ENCODE measurements at regions not wholly inside any gene's neighbourhood (a gene's known extent, or its start where the extent isn't known, plus 50 kb on each side); places are given as distances from the start of the nearest gene placed in this dataset.
"Not testable (repeated sequence)": the region's sequence is repeated elsewhere in the genome, so short reads cannot be mapped to it uniquely, and the experiment has no call there.

DNA sequence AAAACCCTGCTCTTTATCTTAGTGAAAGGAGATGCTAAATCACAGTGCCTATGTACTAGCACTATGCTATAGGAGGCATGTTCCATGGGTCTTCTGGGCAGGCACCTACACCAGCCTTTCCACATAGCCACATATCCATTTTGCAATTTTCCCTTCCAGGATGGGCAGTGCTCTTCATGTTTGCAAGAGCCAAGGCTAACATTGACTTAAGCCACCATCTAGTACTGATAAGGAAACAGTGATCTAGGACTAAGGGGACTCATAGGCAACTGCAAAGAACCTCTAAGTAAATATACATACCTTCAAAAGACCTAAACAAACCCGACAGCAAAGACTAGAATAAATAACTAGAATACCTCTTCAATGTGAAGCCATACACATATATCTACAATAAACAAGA lies 919.7 kb upstream of the GYPC start:
- DNase-seq: no peak

DNA sequence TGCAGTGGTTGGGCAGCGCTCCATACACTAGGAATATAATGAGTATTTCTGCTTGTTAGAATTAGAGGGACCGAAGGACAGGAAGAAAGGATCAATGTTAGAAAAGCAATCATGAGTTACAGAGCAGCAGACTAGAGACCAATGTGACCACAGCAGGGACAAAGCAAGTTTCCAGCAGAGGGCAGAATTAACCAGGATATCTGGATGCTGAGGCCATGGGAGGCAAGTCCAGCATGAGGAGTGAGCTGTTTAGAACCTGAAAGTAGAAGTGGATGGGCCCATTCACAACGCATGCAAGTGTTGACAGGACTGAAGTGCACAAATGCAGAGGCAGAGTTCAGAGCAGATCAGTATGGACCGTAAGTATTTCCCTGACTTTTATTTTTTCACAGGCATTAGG lies 910.4 kb upstream of the GYPC start:
- no peak for DNase-seq

DNA sequence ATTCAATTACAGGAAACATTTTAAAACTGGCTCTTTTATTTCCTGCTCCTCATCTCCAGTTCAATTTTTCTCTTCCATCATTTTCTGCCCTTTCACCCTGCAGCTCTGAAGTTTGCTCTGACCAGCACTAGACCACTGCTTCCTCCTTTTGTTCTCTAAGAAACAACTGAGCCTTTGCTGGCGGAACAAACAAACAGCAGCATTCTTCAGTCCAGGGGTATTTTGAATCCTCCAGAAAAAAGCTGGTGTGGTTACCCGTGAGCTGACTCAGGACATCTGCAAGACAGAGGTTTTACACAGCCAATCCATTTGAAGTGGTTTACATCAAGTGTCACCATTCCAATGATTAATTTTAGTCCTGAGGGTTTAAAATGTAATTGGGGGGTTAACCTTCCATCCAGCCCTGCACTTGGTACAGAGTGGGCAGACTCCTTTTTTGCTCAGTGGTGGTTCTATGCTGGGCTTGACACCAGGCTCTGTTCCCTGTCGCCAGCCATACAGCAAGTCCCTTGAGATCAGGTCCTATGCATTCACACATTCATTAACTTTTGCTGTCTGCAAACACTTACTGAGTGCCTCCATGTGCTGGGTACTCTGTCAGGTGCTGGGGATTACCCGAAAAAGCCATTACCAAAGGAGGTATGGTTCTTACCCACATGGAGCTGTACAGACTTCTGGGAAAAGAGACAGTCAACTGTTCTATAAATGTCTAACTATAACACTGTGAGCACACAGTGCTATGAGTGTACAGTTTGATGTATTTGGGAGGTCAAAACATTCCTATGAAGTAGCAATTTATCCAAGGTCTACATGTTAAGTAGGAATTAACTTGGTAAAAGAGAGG lies 909.4 kb upstream of the GYPC start:
- DNase-seq: no peak

DNA sequence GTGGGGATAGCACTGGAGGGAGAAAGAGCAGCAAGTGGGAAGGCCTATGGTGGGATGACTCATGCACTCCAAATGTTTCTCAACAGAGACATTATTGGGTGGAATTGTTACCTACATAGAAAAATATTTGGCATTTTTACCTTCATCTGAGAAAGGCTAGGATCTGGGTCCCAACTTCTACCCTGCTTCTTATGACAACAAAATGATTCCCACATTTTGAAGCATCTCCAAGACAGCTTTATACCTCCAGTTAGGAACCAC lies 908.9 kb upstream of the GYPC start:
- DNase-seq: no peak

DNA sequence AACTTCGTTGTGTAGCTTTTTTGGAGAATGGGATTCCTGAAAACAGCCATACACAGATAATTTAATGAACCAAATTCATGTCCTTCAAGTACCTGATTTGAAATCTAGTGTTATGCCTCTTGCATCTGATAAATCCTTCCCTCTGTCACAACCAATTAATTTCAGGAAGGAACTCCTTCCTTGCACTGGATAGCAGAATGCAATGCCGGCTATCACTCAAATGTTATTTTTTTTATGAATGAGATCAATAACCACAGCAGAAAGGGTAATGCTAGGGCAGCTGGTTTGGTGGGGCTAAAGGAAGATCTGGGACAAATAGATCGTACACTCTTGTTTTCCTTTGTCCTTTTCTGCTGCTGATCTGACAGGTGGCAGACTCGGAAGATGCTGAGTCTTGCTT lies 899.5 kb upstream of the GYPC start:
- DNase-seq: no peak

DNA sequence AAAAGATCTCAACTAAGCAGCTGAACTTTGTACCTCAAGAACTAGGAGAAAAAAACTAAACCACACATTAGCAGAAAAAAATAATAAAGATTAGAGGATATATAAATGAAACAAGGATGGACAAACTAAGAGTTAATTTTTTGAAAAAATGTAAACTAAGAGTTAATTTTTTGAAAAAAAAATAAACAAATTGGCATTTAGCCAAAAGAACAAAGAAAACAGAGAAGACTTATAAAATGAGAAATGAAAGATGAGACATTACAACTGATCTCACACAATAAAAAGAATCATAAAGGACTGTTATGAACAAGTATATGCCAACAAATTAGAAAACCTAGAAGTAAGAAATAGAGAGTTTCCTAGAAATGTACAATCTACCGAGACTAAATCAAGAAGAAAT lies 859.2 kb upstream of the GYPC start:
- no peak for DNase-seq

DNA sequence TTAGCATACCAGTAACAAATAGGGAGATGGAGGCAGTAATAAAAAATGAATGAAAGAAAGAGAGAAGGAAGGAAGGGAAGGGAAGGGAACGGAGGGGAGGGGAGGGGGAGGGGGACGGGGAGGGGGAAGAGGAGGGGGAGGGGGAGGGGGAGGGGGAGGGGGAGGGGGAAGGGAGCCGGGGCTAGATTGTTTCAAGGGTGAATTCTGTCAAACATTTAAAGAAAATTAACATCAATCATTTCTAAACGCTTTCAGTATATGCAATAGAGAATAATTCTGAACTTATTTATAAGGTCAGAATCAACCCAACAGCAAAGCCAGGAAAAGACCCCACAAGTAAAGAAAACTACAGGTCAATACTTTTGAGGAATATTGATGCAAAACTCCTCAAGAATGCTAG lies 858.8 kb upstream of the GYPC start:
- no peak for DNase-seq

DNA sequence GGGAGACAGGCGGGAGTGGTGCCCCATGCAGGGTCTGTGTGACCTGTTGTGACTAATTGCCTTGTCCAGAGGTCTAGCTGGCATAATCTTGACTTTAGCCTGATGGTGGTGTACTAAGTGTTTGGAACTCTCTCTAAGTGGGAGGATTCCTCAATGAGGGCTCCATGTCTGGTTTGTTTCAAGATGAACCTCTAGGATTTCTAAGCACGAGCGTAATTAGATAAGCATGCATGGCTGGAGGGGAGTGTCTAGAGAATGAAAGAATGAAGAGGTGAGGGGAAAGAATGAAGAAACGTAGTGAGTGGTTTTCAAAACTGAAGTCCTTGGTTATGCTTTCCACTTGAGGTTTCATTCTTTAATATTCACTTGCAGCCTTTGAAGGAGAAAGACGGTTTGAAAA lies 833.2 kb upstream of the GYPC start:
- no peak for DNase-seq

DNA sequence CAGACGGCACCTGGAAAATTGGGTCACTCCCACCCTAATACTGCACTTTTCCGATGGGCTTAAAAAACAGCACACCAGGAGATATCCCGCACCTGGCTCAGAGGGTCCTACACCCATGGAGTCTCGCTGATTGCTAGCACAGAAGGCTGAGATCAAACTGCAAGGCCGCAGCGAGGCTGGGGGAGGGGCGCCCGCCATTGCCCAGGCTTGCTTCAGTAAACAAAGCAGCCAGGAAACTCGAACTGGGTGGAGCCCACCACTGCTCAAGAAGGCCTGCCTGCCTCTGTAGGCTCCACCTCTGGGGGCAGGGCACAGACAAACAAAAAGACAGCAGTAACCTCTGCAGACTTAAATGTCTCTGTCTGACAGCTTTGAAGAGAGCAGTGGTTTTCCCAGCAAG lies 830.2 kb upstream of the GYPC start:
- not testable (repeated sequence) for DNase-seq

DNA sequence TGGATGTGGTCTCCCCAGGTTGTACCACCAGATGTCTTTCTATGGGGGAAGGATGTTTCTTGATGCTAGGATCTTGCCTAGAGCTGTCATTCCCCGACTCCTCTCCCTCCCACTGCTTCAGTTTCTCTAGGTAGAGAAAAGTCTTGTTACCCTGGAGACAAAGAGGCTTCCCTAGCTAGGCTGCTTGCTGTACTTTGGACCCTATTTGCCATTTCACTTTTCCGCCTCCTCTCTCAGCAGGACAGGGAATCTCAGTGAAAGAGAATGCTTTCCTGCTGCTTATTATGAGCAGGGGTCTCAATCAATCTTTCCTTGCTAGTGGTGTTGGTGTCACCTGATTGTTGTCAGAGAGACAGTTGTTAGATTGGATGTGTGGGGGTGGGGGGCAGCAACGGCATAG lies 818.8 kb upstream of the GYPC start:
- DNase-seq: no peak

DNA sequence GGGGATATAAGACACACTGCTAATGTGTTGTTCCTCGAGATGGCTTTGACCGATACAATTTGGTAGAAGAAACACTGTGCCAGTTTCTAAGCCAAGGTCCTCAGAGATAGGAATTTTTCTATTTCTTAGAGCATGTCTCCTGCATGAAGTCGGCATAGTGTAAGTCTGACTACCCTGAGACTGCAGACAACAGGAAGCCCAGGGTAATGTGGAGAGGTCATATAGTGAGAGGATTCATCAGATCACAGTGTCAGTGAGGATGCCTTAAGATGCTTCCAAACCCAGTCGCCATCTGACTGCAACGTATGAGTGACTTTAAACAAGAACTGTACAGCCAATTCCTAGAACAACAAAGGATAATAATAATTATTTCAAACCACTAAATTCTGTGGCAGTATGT lies 818.3 kb upstream of the GYPC start:
- DNase-seq: no peak

DNA sequence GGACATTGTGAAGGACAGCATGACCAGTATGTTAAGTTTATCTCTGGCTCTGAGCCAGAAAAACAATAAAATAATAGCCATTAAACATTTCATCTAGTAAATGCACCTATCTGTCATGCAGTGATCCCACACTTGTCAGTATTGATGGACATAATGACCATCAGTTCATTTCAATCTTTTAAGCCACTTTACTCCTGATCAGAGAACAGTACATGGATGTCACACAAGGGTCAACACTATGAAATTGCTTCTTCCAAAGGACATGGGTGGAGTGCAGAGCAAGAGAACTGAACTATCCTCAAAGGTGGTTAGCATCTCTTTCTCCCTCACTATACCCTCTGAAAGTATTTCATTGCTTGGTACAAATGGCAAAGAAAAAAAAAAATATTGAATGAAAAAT lies 816.0 kb upstream of the GYPC start:
- no peak for DNase-seq

DNA sequence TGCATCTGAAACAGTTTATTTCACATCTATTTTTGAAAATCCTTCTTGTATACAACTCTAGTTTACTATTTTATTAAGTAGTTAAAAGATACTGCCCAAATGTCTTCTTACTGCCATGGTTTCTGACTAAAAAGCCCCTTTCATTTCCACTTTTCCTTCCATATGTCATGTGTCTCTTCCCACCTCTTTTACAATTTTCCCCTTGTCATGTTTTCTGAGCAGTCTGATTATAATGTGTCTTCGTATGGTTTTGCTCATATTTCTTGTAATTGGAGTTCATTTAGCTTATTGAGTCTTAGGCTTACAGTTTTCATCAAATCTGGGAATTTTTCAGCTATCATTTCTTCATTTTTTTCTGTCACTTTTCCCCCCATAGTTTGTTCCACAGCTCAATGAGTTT lies 813.9 kb upstream of the GYPC start:
- DNase-seq: no peak

DNA sequence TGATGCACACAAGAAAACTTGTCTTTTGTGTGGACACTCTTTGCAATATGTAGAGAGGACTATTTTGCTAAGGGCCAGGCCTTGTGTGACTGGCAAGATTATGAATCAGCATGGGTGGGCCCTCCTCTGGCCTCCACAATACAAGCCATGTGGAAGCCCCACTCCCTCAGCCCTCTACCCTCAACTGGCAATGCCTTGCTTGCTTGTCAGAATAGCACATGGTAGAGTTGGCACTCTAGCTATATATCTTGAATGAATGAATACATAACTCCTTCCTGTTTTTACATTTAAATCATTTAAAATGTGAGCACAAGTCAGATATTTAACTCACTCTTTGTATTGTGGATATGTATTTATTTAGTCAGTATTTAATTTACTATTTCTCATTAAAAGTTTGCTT lies 805.4 kb upstream of the GYPC start:
- DNase-seq: no peak

DNA sequence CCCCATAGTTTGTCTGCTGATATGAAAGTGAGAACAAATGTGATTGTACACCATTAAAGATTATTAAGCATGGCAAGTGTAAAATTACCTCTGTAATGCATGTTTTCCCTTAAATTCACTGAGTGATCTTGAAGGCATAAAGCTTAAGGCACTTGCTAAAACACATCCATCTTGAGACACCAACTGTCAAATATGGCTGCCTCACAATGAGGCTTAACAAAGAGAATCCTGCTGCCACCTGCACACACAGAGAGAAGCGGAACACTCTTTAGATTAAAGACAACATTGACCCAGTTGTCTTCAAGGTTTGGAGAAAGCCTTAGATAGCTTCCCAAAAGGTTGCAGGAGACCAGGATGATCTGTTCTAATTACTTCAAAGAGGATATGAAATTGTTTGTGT lies 803.6 kb upstream of the GYPC start:
- DNase-seq: no peak

DNA sequence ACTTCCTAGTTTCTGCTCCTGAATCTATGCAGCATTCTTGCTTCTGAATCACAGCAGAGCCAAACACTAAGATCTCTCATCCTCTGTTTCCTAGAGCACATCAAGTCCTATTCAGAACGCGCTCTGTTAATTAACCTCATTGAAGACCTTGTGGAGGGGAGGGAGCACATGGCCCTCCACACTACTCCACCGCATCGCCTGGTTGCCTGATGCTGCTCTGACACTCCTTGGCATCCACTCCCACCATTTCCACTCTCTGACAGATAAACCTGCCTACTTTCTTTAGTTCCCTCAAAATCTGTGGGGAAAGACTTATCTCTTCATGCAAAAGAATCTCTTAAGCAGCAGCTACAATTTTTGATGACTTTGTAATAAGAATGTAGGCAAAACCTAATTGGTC lies 802.3 kb upstream of the GYPC start:
- DNase-seq: no peak

DNA sequence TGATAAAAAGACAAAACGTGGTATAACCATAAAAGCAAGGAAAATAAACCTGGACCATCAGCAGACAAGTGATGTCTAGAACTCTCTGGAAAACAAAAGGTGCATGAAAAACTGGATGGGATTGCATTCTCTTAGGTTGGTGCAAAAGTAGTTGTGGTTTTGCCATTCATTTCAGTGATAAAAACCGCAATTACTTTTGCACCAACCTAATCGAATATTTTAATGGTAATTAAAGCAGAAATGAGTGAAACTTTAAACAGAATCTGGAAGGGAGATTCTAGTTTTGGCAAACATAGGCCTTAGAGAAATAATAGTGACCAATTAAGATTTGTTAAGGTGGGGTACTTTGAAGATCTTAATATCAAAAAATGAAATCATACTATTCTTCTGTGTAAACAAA lies 800.8 kb upstream of the GYPC start:
- DNase-seq: no peak

DNA sequence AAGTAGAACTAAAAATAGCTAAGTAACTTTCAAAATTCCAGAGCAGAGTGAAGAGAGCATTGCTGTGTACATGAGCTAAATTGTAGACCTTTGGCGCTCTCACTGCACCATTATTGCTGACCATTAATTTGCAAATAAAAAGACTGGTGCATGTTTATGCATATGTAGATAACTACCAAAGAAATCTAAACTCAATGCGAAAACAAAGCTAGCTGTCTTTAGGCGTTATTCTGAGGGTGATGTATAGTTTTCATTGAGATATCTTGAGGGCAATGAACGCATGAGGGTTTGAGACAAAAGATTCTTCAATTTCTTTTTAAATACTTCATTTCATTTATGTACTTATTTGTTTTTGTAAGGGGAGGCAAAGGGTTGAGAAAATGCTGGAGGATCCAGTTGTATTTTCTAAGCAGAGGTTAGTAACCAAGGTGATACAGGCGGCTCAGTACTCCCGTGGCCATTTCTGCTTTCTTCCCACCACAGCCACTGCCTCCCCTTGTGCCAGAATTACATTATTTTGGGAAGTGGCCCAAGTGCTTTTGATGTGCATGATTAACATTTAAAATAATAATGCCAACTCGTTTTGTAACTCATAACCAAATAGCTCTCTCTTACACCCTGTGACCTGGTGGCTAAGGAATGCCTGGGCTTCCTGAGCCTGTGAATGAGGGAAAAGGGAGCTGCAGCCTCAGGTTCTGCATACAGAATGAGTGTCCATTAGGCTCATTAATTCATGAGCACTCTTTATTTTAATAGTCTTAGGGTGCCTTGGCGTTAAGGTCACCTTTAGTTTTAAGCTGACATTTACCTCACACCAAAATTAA lies 797.8 kb upstream of the GYPC start:
- no peak for DNase-seq

DNA sequence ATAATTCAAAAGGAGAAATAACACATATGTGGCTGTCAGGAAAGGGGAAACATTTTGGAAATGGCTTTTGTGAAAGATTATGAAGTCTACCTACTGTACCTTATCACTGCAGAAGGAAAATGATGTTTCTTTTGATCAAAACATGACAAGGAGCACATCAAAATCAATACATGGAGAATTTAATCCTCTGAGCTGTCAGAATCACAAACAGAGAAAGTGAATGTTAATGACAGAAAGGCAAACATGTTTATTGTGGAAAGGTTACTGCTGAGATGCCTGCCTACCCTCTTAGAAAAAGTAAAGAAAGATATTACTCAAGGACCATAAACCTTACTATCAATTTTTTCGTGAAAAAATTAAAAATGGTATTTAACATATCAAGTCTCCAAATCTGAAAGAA lies 794.5 kb upstream of the GYPC start:
- no peak for DNase-seq

DNA sequence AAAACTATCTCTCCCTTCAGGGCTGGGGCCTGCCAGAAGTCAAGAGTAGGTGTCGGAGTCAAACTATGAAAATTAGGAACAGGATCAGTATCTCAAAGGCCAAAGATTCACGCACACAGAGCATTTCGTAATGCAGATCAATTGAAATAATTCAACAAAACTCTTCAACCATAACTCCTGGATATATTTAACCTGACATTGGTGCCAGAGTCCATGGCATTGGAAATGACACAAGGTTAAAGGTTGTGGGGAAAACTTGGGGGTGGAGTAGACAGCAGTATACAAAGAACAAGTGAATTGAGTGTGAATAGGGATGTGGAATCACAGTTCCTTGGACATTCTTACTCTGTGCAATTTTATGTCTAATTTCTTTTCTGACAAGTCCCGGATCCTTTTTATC lies 788.0 kb upstream of the GYPC start:
- DNase-seq: no peak

DNA sequence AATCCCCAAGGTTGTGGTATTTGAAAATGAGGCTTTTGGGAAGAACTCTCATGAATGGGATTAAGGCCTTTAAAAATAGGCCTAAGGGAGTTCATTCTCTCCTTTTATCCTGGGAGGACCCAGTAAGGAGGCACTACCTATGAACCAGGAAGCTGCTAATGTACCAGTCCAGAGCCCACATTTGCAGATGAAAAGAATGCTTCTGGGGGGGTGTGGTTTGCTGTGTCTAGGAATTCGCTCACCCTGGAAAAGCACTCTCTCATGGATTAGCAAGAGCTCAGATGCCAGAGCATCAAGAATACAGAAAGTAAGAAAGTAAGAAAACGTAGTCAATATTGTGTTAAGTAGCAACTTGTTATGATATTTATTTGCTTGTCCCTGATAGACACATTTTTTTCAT lies 785.7 kb upstream of the GYPC start:
- DNase-seq: no peak

DNA sequence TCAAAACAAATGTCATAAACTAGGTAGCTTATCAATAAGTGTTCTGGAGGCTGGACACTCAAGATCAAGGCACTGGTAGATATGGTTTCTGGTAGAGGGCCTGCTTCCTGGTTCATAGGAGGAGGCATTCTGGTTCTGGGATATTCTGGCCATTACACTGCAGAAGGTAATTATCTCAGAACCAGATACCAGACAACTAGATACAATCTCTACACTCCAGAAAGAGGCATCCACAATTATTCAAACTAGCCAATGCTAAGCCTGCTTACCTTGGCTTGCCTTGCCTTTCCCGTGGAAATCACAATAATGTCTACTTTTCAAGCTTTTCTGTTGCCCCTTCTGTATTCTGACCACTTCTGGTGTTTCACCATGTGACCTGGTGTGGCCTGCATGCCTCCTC lies 785.2 kb upstream of the GYPC start:
- DNase-seq: no peak

DNA sequence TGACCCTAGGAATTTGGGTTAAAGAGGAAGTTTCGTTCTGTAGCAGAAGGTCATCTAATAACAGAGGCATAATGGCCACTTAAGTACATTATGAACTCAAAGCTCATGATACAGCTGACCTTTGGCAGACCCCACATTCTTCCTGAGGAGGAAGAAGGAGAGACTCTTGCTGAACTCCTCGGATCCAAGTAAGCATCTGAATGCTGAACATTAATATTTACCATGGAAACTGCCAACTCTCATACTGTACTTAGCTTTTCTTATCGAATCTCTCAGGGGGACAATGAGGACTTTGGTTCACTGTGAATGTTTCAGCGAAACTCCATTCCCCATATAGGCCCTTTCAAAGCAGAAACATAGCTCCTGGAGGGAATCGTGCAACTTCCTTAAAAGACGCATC lies 781.4 kb upstream of the GYPC start:
- DNase-seq: no peak

DNA sequence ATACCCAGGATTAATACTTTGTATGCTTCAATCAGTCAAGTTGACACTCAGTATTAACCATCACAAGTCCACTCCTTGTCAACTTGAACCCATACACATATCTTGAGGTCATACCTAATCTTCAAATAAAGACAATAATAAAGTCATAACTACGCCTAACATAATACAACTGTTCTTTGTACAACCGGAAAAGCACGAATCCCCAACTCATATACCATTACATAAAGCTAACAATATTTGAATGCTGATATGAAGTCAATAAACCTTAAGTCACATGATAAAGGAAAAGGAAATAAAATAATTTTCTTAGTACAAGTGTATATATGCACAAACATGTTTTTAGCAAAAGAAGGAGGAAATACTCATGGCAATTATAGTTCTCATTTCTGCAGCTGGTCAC lies 770.6 kb upstream of the GYPC start:
- no peak for DNase-seq

DNA sequence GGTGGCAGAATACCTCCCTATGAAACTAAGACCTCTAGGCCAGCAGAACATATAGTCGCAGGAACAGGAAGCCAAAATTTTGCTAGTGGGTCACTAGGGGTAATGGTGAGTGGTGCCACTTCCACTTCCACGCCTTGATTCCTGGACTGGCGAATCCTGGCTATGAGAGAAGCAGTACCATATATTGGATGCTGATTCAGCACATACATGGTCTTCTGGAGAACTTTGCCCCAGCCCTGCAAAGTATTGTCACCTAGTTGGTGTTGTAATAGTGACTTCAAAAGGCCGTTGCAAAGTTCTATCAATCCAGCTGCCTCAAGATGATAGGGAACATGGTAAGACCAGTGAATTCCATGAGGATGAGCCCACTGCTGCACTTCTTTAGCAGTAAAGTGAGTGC lies 769.8 kb upstream of the GYPC start:
- no peak for DNase-seq

All from stimulated activated CD4-positive, alpha-beta T cell treated with anti-CD3 and anti-CD28 coated beads, Interleukin-2, amount 100 ng/mL, for 24 hours (primary cell).